H1 (cell line): ENCODE measurements at regions not wholly inside any gene's neighbourhood (a gene's known extent, or its start where the extent isn't known, plus 50 kb on each side); places are given as distances from the start of the nearest gene placed in this dataset.

Experiments
- CTCF ChIA-PET: fragments of 300-600 bp; sonication (Branson Sonifier 250); formaldehyde crosslinking; loops from one replicate; lab custom pipeline; 2021; ENCODE audit not compliant: partially characterized antibody; lab: Charles Lee
- POLR2A ChIA-PET: fragments of 300-600 bp; sonication (Branson Sonifier 250); formaldehyde crosslinking; loops from one replicate; lab custom pipeline; 2021; ENCODE audit warnings: inconsistent platforms; ENCODE audit not compliant: partially characterized antibody; lab: Charles Lee
- DNase-seq, 2 experiments: peaks; one replicate each; pipeline versions ENCODE4 v3.0.0 to v3.0.0-alpha.2; 2010 to 2022; ENCODE audit warnings: low spot score in 2 of 2, low read depth in 1 of 2, mixed read lengths in 1 of 2
- FAIRE-seq: peaks from 2 replicates; lab custom pipeline; 2011; peaks lifted over from hg19 to GRCh38; lab: Jason Lieb, UNC
- H2AFZ ChIP-seq: 2 replicates; pipeline ENCODE4 v1.8.1; 2012; ENCODE audit warnings: low read length, inconsistent platforms
- H2AK5ac ChIP-seq: 2 replicates; pipeline ENCODE4 v1.6.1; 2013; ENCODE audit warnings: low read depth, low read length
- H2BK120ac ChIP-seq: replicated peaks from 2 replicates; pipeline ENCODE3; 2013; ENCODE audit warnings: low read depth, low read length, inconsistent platforms
- H2BK12ac ChIP-seq: 2 replicates; pipeline ENCODE4 v1.6.1; 2013; ENCODE audit warnings: low read depth, low read length
- H2BK15ac ChIP-seq: 2 replicates; pipeline ENCODE4 v1.6.1; 2013; ENCODE audit warnings: low read length
- H2BK20ac ChIP-seq: 2 replicates; pipeline ENCODE4 v1.6.1; 2013; ENCODE audit warnings: low read length
- H2BK5ac ChIP-seq: 2 replicates; pipeline ENCODE4 v1.6.1; 2013; ENCODE audit warnings: low read depth, low read length
- H3K14ac ChIP-seq: 2 replicates; pipeline ENCODE4 v1.6.1; 2013; ENCODE audit warnings: inconsistent platforms; ENCODE audit not compliant: insufficient read length
- H3K18ac ChIP-seq: 2 replicates; pipeline ENCODE4 v1.6.1; 2013; ENCODE audit warnings: low read length; ENCODE audit errors: extremely low read depth
- H3K23ac ChIP-seq: 2 replicates; pipeline ENCODE4 v1.6.1; 2013; ENCODE audit warnings: inconsistent platforms; ENCODE audit not compliant: insufficient read length
- H3K23me2 ChIP-seq: 2 replicates; pipeline ENCODE4 v1.6.1; 2013; ENCODE audit warnings: low read depth, low read length
- H3K27ac ChIP-seq: 2 replicates; pipeline ENCODE4 v1.6.1; 2011; ENCODE audit warnings: low read depth, low read length, inconsistent platforms
- H3K27me3 ChIP-seq, 4 experiments: replicated peaks in 1 of 4; 1 replicate in 1 of 4; 2 replicates in 3 of 4; pipeline versions ENCODE4 v1.6.1 to v1.8.1; 2011 to 2013; ENCODE audit warnings: low read length in 3 of 4, mild to moderate bottlenecking in 3 of 4, inconsistent platforms in 2 of 4, mixed read lengths in 2 of 4, moderate library complexity in 1 of 4; ENCODE audit not compliant: control insufficient read depth in 3 of 4, insufficient read depth in 3 of 4; ENCODE audit errors: extremely low read depth in 1 of 4
- H3K36me3 ChIP-seq, 4 experiments: 2 replicates each; pipeline versions ENCODE4 v1.6.1 to v1.8.1; 2011 to 2013; ENCODE audit warnings: mild to moderate bottlenecking in 4 of 4, low read length in 3 of 4, moderate library complexity in 2 of 4, control low read depth in 1 of 4, inconsistent platforms in 1 of 4; ENCODE audit not compliant: insufficient read depth in 4 of 4, control insufficient read depth in 2 of 4
- H3K4ac ChIP-seq: replicated peaks from 2 replicates; pipeline ENCODE3; 2013; ENCODE audit warnings: low read length, low read depth, mixed read lengths, inconsistent platforms; ENCODE audit not compliant: insufficient read length
- H3K4me1 ChIP-seq, 4 experiments: replicated peaks in 1 of 4; 1 replicate in 1 of 4; 2 replicates in 3 of 4; pipeline versions ENCODE4 v1.6.1 to v1.8.1; 2011 to 2013; ENCODE audit warnings: low read length in 3 of 4, inconsistent platforms in 2 of 4, mixed read lengths in 1 of 4; ENCODE audit not compliant: insufficient read depth in 4 of 4, control insufficient read depth in 3 of 4
- H3K4me2 ChIP-seq, 2 experiments: 2 replicates each; pipeline versions ENCODE4 v1.6.1 to v1.8.1; 2011 to 2013; ENCODE audit warnings: low read depth in 2 of 2, low read length in 2 of 2, control low read depth in 1 of 2, inconsistent platforms in 1 of 2, mild to moderate bottlenecking in 1 of 2; ENCODE audit not compliant: insufficient read depth in 1 of 2
- H3K4me3 ChIP-seq, 4 experiments: fragments of 200-600, 300-600 bp in 1 of 4; sonication (generic), shearing (Covaris generic), sonication (Bioruptor Twin) in 1 of 4; 2 replicates each; pipeline versions ENCODE4 v1.5.1 to v1.8.1; 2011 to 2016; ENCODE audit warnings: low read length in 4 of 4, low read depth in 3 of 4, control low read depth in 2 of 4, inconsistent platforms in 2 of 4, mild to moderate bottlenecking in 2 of 4, mixed read lengths in 1 of 4, moderate library complexity in 1 of 4; ENCODE audit not compliant: insufficient read depth in 2 of 4; ENCODE audit errors: extremely low read depth in 1 of 4
- H3K56ac ChIP-seq: replicated peaks from 2 replicates; pipeline ENCODE3; 2013; ENCODE audit warnings: low read depth, mild to moderate bottlenecking, mixed read lengths, low read length, inconsistent platforms; ENCODE audit not compliant: insufficient read length
- H3K79me1 ChIP-seq: 2 replicates; pipeline ENCODE4 v1.6.1; 2013; ENCODE audit warnings: low read depth, low read length, control low read depth
- H3K79me2 ChIP-seq, 2 experiments: 2 replicates each; pipeline versions ENCODE4 v1.6.1 to v1.8.1; 2012 to 2013; ENCODE audit warnings: low read length in 2 of 2, mild to moderate bottlenecking in 2 of 2, inconsistent platforms in 1 of 2; ENCODE audit not compliant: insufficient read depth in 2 of 2, control insufficient read depth in 1 of 2
- H3K9ac ChIP-seq, 4 experiments: replicated peaks in 1 of 4; 1 replicate in 1 of 4; 2 replicates in 3 of 4; pipeline versions ENCODE4 v1.6.1 to v1.8.1; 2011 to 2013; ENCODE audit warnings: low read depth in 3 of 4, low read length in 3 of 4, control low read depth in 2 of 4, mild to moderate bottlenecking in 2 of 4, moderate library complexity in 2 of 4, inconsistent platforms in 1 of 4; ENCODE audit errors: extremely low read depth in 1 of 4
- H3K9me3 ChIP-seq, 2 experiments: 2 replicates each; pipeline versions ENCODE4 v1.6.1 to v1.8.1; 2012 to 2013; ENCODE audit warnings: mild to moderate bottlenecking in 2 of 2, moderate library complexity in 2 of 2, control low read depth in 1 of 2, inconsistent platforms in 1 of 2, low read depth in 1 of 2, low read length in 1 of 2, mixed read lengths in 1 of 2; ENCODE audit not compliant: insufficient read depth in 2 of 2
- H4K20me1 ChIP-seq, 2 experiments: replicated peaks in 1 of 2; 2 replicates each; pipeline versions ENCODE3 to v1.8.1; 2011 to 2013; ENCODE audit warnings: inconsistent platforms in 2 of 2, low read length in 2 of 2, mild to moderate bottlenecking in 1 of 2; ENCODE audit not compliant: insufficient read depth in 2 of 2, control insufficient read depth in 1 of 2
- H4K5ac ChIP-seq: 2 replicates; pipeline ENCODE4 v1.6.1; 2013; ENCODE audit warnings: low read length, low read depth, mixed read lengths, inconsistent platforms; ENCODE audit not compliant: insufficient read length
- H4K8ac ChIP-seq: 2 replicates; pipeline ENCODE4 v1.8.0; 2013; ENCODE audit warnings: mild to moderate bottlenecking, moderate library complexity, low read length, inconsistent platforms; ENCODE audit not compliant: insufficient read depth; ENCODE audit errors: extremely low read depth
- H4K91ac ChIP-seq: replicated peaks from 2 replicates; pipeline ENCODE3; 2013; ENCODE audit warnings: low read length, mixed read lengths, inconsistent platforms; ENCODE audit not compliant: insufficient read length
- ATF3 ChIP-seq: IDR thresholded peaks from 2 replicates; pipeline ENCODE4 v1.6.1; 2011; ENCODE audit warnings: low read depth, mild to moderate bottlenecking, low read length; ENCODE audit not compliant: insufficient read depth
- BACH1 ChIP-seq: IDR thresholded peaks from 2 replicates; pipeline ENCODE4 v1.6.1; 2012; ENCODE audit warnings: low read length, improper control_type of control experiment
- CBX8 ChIP-seq: fragments of 300-800, 300-1000 bp; sonication (generic); IDR thresholded peaks from 2 replicates; pipeline ENCODE4 v1.7.1; 2016; ENCODE audit warnings: low read depth, low read length, borderline replicate concordance
- CTCF ChIP-seq, 3 experiments: IDR thresholded peaks; 1 replicate in 2 of 3; 2 replicates in 1 of 3; pipeline versions ENCODE4 v1.5.1 to v1.6.1; 2011; ENCODE audit warnings: low read length in 3 of 3, mild to moderate bottlenecking in 3 of 3, inconsistent platforms in 2 of 3, low read depth in 1 of 3, moderate library complexity in 1 of 3; ENCODE audit not compliant: insufficient read depth in 1 of 3; ENCODE audit errors: control extremely low read depth in 1 of 3
- KDM5A ChIP-seq: fragments of 200-600 bp; IDR thresholded peaks from 2 replicates; pipeline ENCODE4 v1.7.1; 2012; ENCODE audit warnings: mild to moderate bottlenecking, low read length, inconsistent platforms, mixed read lengths
- RNF2 ChIP-seq: fragments of 200-900, 300-1000 bp; sonication (generic); IDR thresholded peaks from 2 replicates; pipeline ENCODE4 v1.7.1; 2016; ENCODE audit warnings: borderline replicate concordance, low read depth, mild to moderate bottlenecking, antibody characterized with exemption, low read length; ENCODE audit not compliant: poor library complexity, severe bottlenecking; ENCODE audit errors: missing control alignments
- SIRT6 ChIP-seq: IDR thresholded peaks from one replicate; pipeline ENCODE4 v1.7.1; 2012; ENCODE audit warnings: low read length, inconsistent platforms
- USF2 ChIP-seq: IDR thresholded peaks from 2 replicates; pipeline ENCODE4 v1.6.1; 2011; ENCODE audit warnings: low read length, improper control_type of control experiment
- YY1 ChIP-seq: IDR thresholded peaks from 2 replicates; pipeline ENCODE4 v1.6.1; 2011; ENCODE audit warnings: low read depth, mild to moderate bottlenecking, low read length
- WGBS, 2 experiments: shearing (Covaris generic) in 1 of 2; methylation state at CpG; one replicate each; pipeline versions ENCODE4 v1.1.6 to v1.1.7; 2013 to 2015; ENCODE audit warnings: low lambda C conversion rate in 2 of 2, mixed read lengths in 2 of 2, inconsistent platforms in 1 of 2, low coverage in 1 of 2, missing lambda C conversion rate in 1 of 2; ENCODE audit not compliant: insufficient replicate concordance in 2 of 2, insufficient coverage in 1 of 2, insufficient read length in 1 of 2; ENCODE audit errors: extremely low coverage in 1 of 2, missing lambda C conversion rate in 1 of 2; 5-methylcytosine and 5-hydroxymethylcytosine counted together

- CTCF ChIA-PET = no interaction called here
- Histone ChIP-seq H3K27me3 (no peaks in the 10 kb centered on the region), H4K20me1 (no peaks in the 10 kb centered on the region), H3K4me1 (peaks cover 0 to 3% (median 0%) of the 10 kb centered on the region in 4 experiments; a peak in 1 of 7 replicates), H2BK12ac (no peak overlapping the region), H3K14ac (no peak overlapping the region), H2BK120ac (no peak overlapping the region), H2BK5ac (no peak overlapping the region), H3K4me2 (no peak overlapping the region), H3K4me3 (no peak overlapping the region), H3K9ac (no peak overlapping the region), H3K36me3 (no peaks in the 10 kb centered on the region), H4K8ac (no peak overlapping the region), H3K79me2 (no peaks in the 10 kb centered on the region), H3K56ac (no peak overlapping the region), H3K4ac (no peak overlapping the region), H4K5ac (no peak overlapping the region), H3K18ac (no peak overlapping the region), H3K9me3 (no peaks in the 10 kb centered on the region), H2BK20ac (no peak overlapping the region), H2BK15ac (no peak overlapping the region), H2AK5ac (no peak overlapping the region), H3K23ac (no peak overlapping the region), H3K23me2 (peaks cover 2% of the 10 kb centered on the region; the same call in 1 of the 2 replicates), H2AFZ (no peak overlapping the region), H3K27ac (no peak overlapping the region), H3K79me1 (no peaks in the 10 kb centered on the region), H4K91ac (no peak overlapping the region)
- 100% methylated on average over 2 of the region's 2 CpGs; no CpG with 5 or more reads in 1 of the 2 experiments for WGBS, 2 experiments
- DNase-seq (no peak), FAIRE-seq (no peak)
- POLR2A ChIA-PET = no interaction called here
- no peak for TF ChIP-seq USF2
- TF ChIP-seq CTCF (IDR thresholded peaks at IDR 0.05; ENCODE audit: control extremely low read depth in 1 of 3, insufficient read depth in 1 of 3, low read depth in 1 of 3, low read length in 3 of 3) = no peak
- TF ChIP-seq BACH1 = no peak
- TF ChIP-seq SIRT6 = no peak
- no peak for TF ChIP-seq YY1
- TF ChIP-seq ATF3 = no peak
- no peak for TF ChIP-seq KDM5A
- TF ChIP-seq RNF2 = no peak
- TF ChIP-seq CBX8 = no peak
These were observed 239.0 kb upstream of the KLHL29 start for GRCh38 chr2:23146011-23146410.
